GM23338 (cell line): ENCODE measurements at regions not wholly inside any gene's neighbourhood (a gene's known extent, or its start where the extent isn't known, plus 50 kb on each side); places are given as distances from the start of the nearest gene placed in this dataset.

Experiments used
- ATAC-seq: fragments of 200-7000 bp; cut with Tn5 transposase; 3 replicates; pipeline ENCODE4 v1.9.1; 2020
- DNase-seq: peaks from one replicate; pipeline ENCODE4 v3.0.0-alpha.2; 2015; ENCODE audit warnings: low spot score
- H2AFZ ChIP-seq: fragments of 200-600 bp; sonication (generic); 2 replicates; pipeline ENCODE4 v1.8.0; 2016; ENCODE audit warnings: antibody characterized with exemption, mild to moderate bottlenecking, moderate library complexity
- H3F3A ChIP-seq: fragments of 200-600 bp; sonication (generic); replicated peaks from 2 replicates; pipeline ENCODE4 v1.8.0; 2017; ENCODE audit warnings: antibody characterized with exemption, mixed run types, low read depth
- H3K27ac ChIP-seq: fragments of 200-600 bp; sonication (generic); 2 replicates; pipeline ENCODE4 v1.6.1; 2016; ENCODE audit warnings: low read depth
- H3K27me3 ChIP-seq: fragments of 200-600 bp; sonication (generic); 2 replicates; pipeline ENCODE4 v1.8.0; 2016; ENCODE audit warnings: mild to moderate bottlenecking, mixed run types, moderate library complexity; ENCODE audit not compliant: insufficient read depth
- H3K36me3 ChIP-seq: fragments of 200-600 bp; sonication (generic); 2 replicates; pipeline ENCODE4 v1.8.0; 2016; ENCODE audit warnings: mild to moderate bottlenecking; ENCODE audit not compliant: insufficient read depth
- H3K4me1 ChIP-seq: fragments of 200-600 bp; sonication (generic); 2 replicates; pipeline ENCODE4 v1.8.0; 2016; ENCODE audit warnings: mild to moderate bottlenecking, moderate library complexity; ENCODE audit not compliant: insufficient read depth
- H3K4me2 ChIP-seq: fragments of 200-600 bp; sonication (generic); 2 replicates; pipeline ENCODE4 v1.7.1; 2017; ENCODE audit warnings: mixed run types
- H3K4me3 ChIP-seq: fragments of 200-600 bp; sonication (generic); 2 replicates; pipeline ENCODE4 v1.6.1; 2016; ENCODE audit warnings: mixed run types
- H3K79me2 ChIP-seq: fragments of 200-600 bp; sonication (generic); replicated peaks from 2 replicates; pipeline ENCODE4 v1.8.0; 2017; ENCODE audit warnings: mild to moderate bottlenecking; ENCODE audit not compliant: insufficient read depth
- H3K9me2 ChIP-seq: fragments of 200-600 bp; sonication (generic); 2 replicates; pipeline ENCODE4 v1.8.0; 2017; ENCODE audit not compliant: insufficient read depth
- H4K20me1 ChIP-seq: fragments of 200-600 bp; sonication (generic); replicated peaks from 2 replicates; pipeline ENCODE4 v1.8.0; 2017; ENCODE audit warnings: mild to moderate bottlenecking; ENCODE audit not compliant: insufficient read depth
- H3K27ac Mint-ChIP-seq: 2 replicates; pipeline ENCODE4 v1.8.0; 2020; ENCODE audit warnings: inconsistent platforms, mild to moderate bottlenecking, moderate library complexity, mixed read lengths
- H3K27me3 Mint-ChIP-seq: 3 replicates; pipeline ENCODE4 v1.8.0; 2022; ENCODE audit warnings: low read depth, mild to moderate bottlenecking, moderate library complexity, mixed read lengths, inconsistent platforms; ENCODE audit not compliant: insufficient read depth, poor library complexity
- H3K36me3 Mint-ChIP-seq: 3 replicates; pipeline ENCODE4 v1.8.0; 2021; ENCODE audit warnings: low read depth, mild to moderate bottlenecking, inconsistent platforms, moderate library complexity, mixed read lengths
- H3K4me1 Mint-ChIP-seq: 3 replicates; pipeline ENCODE4 v1.8.0; 2020; ENCODE audit warnings: mild to moderate bottlenecking, inconsistent platforms, mixed read lengths
- H3K4me3 Mint-ChIP-seq: 3 replicates; pipeline ENCODE4 v1.8.0; 2021; ENCODE audit warnings: moderate library complexity, mild to moderate bottlenecking, inconsistent platforms, mixed read lengths
- H3K9me3 Mint-ChIP-seq: 3 replicates; pipeline ENCODE4 v1.8.0; 2020; ENCODE audit warnings: moderate library complexity, mild to moderate bottlenecking, inconsistent platforms, mixed read lengths
- ETS1 ChIP-seq: IDR thresholded peaks from 2 replicates; pipeline ENCODE4 v1.6.1; 2016; ENCODE audit warnings: antibody characterized with exemption
- EZH2 ChIP-seq: fragments of 200-600 bp; sonication (generic); IDR thresholded peaks from one replicate; pipeline ENCODE4 v1.8.0; 2017; ENCODE audit warnings: antibody characterized with exemption, mild to moderate bottlenecking, low read depth; ENCODE audit not compliant: unreplicated experiment
- EZH2phosphoT487 ChIP-seq: fragments of 200-600 bp; sonication (generic); IDR thresholded peaks from one replicate; pipeline ENCODE4 v1.8.1; 2018; ENCODE audit warnings: antibody characterized with exemption; ENCODE audit not compliant: unreplicated experiment
- NANOG ChIP-seq: IDR thresholded peaks from 2 replicates; pipeline ENCODE4 v1.6.1; 2016; ENCODE audit warnings: antibody characterized with exemption, borderline replicate concordance
- POLR2AphosphoS5 ChIP-seq: IDR thresholded peaks from 2 replicates; pipeline ENCODE4 v1.6.1; 2016; ENCODE audit warnings: antibody characterized with exemption, low read depth
- STAT1 ChIP-seq: IDR thresholded peaks from one replicate; pipeline ENCODE4 v1.6.1; 2016; ENCODE audit warnings: antibody characterized with exemption; ENCODE audit not compliant: unreplicated experiment
- ZNF114 ChIP-seq: fragments of 250-450 bp; sonication (Bioruptor Pico); IDR thresholded peaks from 2 replicates; pipeline ENCODE4 v1.5.0; 2020; ENCODE audit warnings: mild to moderate bottlenecking, moderate library complexity
- ZNF331 ChIP-seq: fragments of 250-450 bp; sonication (Bioruptor Pico); IDR thresholded peaks from 2 replicates; pipeline ENCODE4 v1.5.0; 2020; ENCODE audit warnings: low read depth, mild to moderate bottlenecking, moderate library complexity
- TF ChIP-seq, protein P1 (sequence below): fragments of 250-450 bp; sonication (Bioruptor Pico); IDR thresholded peaks from 2 replicates; pipeline ENCODE4 v1.5.0; 2020; ENCODE audit warnings: mild to moderate bottlenecking, moderate library complexity
- TF ChIP-seq, protein P2 (sequence below), 2 experiments: fragments of 200-600 bp in 1 of 2; sonication (generic) in 1 of 2; conservative IDR thresholded peaks; 2 replicates each; pipeline versions ENCODE4 v1.5.1 to v1.6.1; 2016 to 2017; ENCODE audit warnings: antibody characterized with exemption in 2 of 2, low read depth in 2 of 2, mild to moderate bottlenecking in 2 of 2, moderate library complexity in 1 of 2

GRCh38 chr6:147654103-147654845 is 145.8 kb downstream of the SAMD5 start:
- Histone ChIP-seq H3K27me3 (no peaks in the 10 kb centered on the region), H3K27ac (no peak overlapping the region), H3F3A (no peaks in the 10 kb centered on the region), H2AFZ (no peak overlapping the region), H3K4me1 (no peaks in the 10 kb centered on the region), H3K36me3 (no peaks in the 10 kb centered on the region), H4K20me1 (no peaks in the 10 kb centered on the region), H3K79me2 (no peaks in the 10 kb centered on the region), H3K4me2 (no peak overlapping the region), H3K9me2 (no peaks in the 10 kb centered on the region), H3K4me3 (no peak overlapping the region)
- Mint-ChIP-seq H3K27me3 (peaks cover 3% of the 10 kb centered on the region), H3K4me3 (no peak overlapping the region), H3K4me1 (no peaks in the 10 kb centered on the region), H3K9me3 (no peaks in the 10 kb centered on the region), H3K27ac (no peak overlapping the region), H3K36me3 (no peaks in the 10 kb centered on the region)
- ATAC-seq = no peak
- TF ChIP-seq EZH2 (no peak), ZNF114 (no peak), ETS1 (no peak), NANOG (no peak), ZNF331 (CRISPR knock-in tag) (no peak), POLR2AphosphoS5 (no peak), EZH2phosphoT487 (no peak), STAT1 (no peak)
- TF ChIP-seq, protein P1, sequence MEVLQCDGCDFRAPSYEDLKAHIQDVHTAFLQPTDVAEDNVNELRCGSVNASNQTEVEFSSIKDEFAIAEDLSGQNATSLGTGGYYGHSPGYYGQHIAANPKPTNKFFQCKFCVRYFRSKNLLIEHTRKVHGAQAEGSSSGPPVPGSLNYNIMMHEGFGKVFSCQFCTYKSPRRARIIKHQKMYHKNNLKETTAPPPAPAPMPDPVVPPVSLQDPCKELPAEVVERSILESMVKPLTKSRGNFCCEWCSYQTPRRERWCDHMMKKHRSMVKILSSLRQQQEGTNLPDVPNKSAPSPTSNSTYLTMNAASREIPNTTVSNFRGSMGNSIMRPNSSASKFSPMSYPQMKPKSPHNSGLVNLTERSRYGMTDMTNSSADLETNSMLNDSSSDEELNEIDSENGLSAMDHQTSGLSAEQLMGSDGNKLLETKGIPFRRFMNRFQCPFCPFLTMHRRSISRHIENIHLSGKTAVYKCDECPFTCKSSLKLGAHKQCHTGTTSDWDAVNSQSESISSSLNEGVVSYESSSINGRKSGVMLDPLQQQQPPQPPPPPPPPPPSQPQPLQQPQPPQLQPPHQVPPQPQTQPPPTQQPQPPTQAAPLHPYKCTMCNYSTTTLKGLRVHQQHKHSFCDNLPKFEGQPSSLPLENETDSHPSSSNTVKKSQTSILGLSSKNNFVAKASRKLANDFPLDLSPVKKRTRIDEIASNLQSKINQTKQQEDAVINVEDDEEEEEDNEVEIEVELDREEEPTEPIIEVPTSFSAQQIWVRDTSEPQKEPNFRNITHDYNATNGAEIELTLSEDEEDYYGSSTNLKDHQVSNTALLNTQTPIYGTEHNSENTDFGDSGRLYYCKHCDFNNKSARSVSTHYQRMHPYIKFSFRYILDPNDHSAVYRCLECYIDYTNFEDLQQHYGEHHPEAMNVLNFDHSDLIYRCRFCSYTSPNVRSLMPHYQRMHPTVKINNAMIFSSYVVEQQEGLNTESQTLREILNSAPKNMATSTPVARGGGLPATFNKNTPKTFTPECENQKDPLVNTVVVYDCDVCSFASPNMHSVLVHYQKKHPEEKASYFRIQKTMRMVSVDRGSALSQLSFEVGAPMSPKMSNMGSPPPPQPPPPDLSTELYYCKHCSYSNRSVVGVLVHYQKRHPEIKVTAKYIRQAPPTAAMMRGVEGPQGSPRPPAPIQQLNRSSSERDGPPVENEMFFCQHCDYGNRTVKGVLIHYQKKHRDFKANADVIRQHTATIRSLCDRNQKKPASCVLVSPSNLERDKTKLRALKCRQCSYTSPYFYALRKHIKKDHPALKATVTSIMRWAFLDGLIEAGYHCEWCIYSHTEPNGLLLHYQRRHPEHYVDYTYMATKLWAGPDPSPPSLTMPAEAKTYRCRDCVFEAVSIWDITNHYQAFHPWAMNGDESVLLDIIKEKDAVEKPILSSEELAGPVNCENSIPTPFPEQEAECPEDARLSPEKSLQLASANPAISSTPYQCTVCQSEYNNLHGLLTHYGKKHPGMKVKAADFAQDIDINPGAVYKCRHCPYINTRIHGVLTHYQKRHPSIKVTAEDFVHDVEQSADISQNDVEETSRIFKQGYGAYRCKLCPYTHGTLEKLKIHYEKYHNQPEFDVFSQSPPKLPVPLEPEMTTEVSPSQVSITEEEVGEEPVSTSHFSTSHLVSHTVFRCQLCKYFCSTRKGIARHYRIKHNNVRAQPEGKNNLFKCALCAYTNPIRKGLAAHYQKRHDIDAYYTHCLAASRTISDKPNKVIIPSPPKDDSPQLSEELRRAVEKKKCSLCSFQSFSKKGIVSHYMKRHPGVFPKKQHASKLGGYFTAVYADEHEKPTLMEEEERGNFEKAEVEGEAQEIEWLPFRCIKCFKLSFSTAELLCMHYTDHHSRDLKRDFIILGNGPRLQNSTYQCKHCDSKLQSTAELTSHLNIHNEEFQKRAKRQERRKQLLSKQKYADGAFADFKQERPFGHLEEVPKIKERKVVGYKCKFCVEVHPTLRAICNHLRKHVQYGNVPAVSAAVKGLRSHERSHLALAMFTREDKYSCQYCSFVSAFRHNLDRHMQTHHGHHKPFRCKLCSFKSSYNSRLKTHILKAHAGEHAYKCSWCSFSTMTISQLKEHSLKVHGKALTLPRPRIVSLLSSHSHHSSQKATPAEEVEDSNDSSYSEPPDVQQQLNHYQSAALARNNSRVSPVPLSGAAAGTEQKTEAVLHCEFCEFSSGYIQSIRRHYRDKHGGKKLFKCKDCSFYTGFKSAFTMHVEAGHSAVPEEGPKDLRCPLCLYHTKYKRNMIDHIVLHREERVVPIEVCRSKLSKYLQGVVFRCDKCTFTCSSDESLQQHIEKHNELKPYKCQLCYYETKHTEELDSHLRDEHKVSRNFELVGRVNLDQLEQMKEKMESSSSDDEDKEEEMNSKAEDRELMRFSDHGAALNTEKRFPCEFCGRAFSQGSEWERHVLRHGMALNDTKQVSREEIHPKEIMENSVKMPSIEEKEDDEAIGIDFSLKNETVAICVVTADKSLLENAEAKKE = no peak
- TF ChIP-seq, protein P2, sequence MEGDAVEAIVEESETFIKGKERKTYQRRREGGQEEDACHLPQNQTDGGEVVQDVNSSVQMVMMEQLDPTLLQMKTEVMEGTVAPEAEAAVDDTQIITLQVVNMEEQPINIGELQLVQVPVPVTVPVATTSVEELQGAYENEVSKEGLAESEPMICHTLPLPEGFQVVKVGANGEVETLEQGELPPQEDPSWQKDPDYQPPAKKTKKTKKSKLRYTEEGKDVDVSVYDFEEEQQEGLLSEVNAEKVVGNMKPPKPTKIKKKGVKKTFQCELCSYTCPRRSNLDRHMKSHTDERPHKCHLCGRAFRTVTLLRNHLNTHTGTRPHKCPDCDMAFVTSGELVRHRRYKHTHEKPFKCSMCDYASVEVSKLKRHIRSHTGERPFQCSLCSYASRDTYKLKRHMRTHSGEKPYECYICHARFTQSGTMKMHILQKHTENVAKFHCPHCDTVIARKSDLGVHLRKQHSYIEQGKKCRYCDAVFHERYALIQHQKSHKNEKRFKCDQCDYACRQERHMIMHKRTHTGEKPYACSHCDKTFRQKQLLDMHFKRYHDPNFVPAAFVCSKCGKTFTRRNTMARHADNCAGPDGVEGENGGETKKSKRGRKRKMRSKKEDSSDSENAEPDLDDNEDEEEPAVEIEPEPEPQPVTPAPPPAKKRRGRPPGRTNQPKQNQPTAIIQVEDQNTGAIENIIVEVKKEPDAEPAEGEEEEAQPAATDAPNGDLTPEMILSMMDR (conservative IDR thresholded peaks at IDR 0.05; ENCODE audit: low read depth in 2 of 2) = no peak
- DNase-seq = no peak
